SH-SY5Y (cell line): ENCODE measurements at regions not wholly inside any gene's neighbourhood (a gene's known extent, or its start where the extent isn't known, plus 50 kb on each side); places are given as distances from the start of the nearest gene placed in this dataset.

Source experiments
- GATA2 ChIP-seq: IDR thresholded peaks from 2 replicates; pipeline ENCODE4 v1.6.1; 2011; ENCODE audit warnings: mild to moderate bottlenecking, low read depth, low read length
- GATA3 ChIP-seq: IDR thresholded peaks from 2 replicates; pipeline ENCODE4 v1.6.1; 2011; ENCODE audit warnings: low read depth, mild to moderate bottlenecking, low read length, moderate library complexity

- no peak for TF ChIP-seq GATA2
- TF ChIP-seq GATA3 = no peak
Observed at GRCh38 chr15:62639906-62640605, 402.5 kb upstream of the TPM1 start.
